Heart left ventricle (tissue), 16 donors: ENCODE measurements at regions not wholly inside any gene's neighbourhood (a gene's known extent, or its start where the extent isn't known, plus 50 kb on each side); places are given as distances from the start of the nearest gene placed in this dataset.

ENCODE experiments used
- ATAC-seq, 4 donors: fragments of 200-7000 bp; cut with Tn5 transposase; one replicate each; pipeline ENCODE4 v1.9.1; 2020 to 2022; ENCODE audit warnings: moderate library complexity in 4 of 4, mild to moderate bottlenecking in 3 of 4, moderate number of reproducible peaks in 1 of 4
- DNase-seq, 5 donors: peaks; one replicate each; pipeline ENCODE4 v3.0.0-alpha.2; 2020
- H3K27ac ChIP-seq, 12 donors: fragments of 200-600 bp; sonication (generic) in 4 of 12; one replicate each; pipeline versions ENCODE4 v1.5.0 to v1.8.0; 2016 to 2022; ENCODE audit warnings: mild to moderate bottlenecking in 2 of 12
- H3K27me3 ChIP-seq, 9 donors: fragments of 200-600 bp; sonication (generic) in 2 of 9; one replicate each; pipeline versions ENCODE4 v1.5.1 to v1.8.0; 2016 to 2022; ENCODE audit warnings: mild to moderate bottlenecking in 3 of 9
- H3K36me3 ChIP-seq, 9 donors: fragments of 200-600 bp; sonication (generic) in 2 of 9; one replicate each; pipeline versions ENCODE4 v1.5.0 to v1.8.0; 2018 to 2022; ENCODE audit warnings: mild to moderate bottlenecking in 2 of 9
- H3K4me1 ChIP-seq, 12 donors: fragments of 200-600 bp; sonication (generic) in 4 of 12; one replicate each; pipeline versions ENCODE4 v1.5.0 to v1.8.0; 2016 to 2022; ENCODE audit warnings: mild to moderate bottlenecking in 3 of 12
- H3K4me3 ChIP-seq, 12 donors: fragments of 200-600 bp; sonication (generic) in 4 of 12; one replicate each; pipeline versions ENCODE4 v1.5.0 to v1.8.0; 2017 to 2022; ENCODE audit warnings: mild to moderate bottlenecking in 9 of 12, moderate library complexity in 4 of 12
- H3K9me3 ChIP-seq, 12 donors: fragments of 200-600 bp; sonication (generic) in 4 of 12; one replicate each; pipeline versions ENCODE4 v1.5.0 to v1.8.0; 2016 to 2022; ENCODE audit warnings: mild to moderate bottlenecking in 1 of 12
- POLR2A ChIP-seq, 2 donors: fragments of 450-650 bp; IDR thresholded peaks; one replicate each; pipeline ENCODE4 v1.6.1; 2017; ENCODE audit warnings: antibody characterized with exemption in 2 of 2, mild to moderate bottlenecking in 2 of 2, moderate library complexity in 2 of 2
- WGBS, 4 donors: extraction: QIAGEN DNeasy Blood & Tissue Kit in 2 of 4; methylation state at CpG; one replicate each; pipeline versions ENCODE4 v1.1.5 to v1.1.7; 2013 to 2018; 5-methylcytosine and 5-hydroxymethylcytosine counted together
- intact Hi-C, 10 donors: fragments of 100-400 bp; cut with DNase I; formaldehyde crosslinking; loops; one replicate each; pipeline versions ENCODE4 v1.11.1 to v1.14.2; 2022
- TF ChIP-seq, protein P1 (sequence below), 12 donors: fragments of 200-600 bp; sonication (generic) in 4 of 12; IDR thresholded peaks; one replicate each; pipeline versions ENCODE4 v1.5.0 to v1.8.0; 2018 to 2022; ENCODE audit warnings: antibody characterized with exemption in 12 of 12, mild to moderate bottlenecking in 5 of 12
- donor health status: ischemic (EF 13 %, LVEDD 7.1; RV severe dilation, severe dysfunction).
- donor health status: healthy with polysubstance abuse.
- donor health status: DM: no; HTN: yes; CAD: no.
- donor health status: DM: no; HTN: no; CAD: no.
- donor health status: ischemic (EF 25% LVEDD 6.9; RV normal size, moderate dysfunction).
- donor health status: ischemic (EF 25% LVEDD 5.7; RV mildly dilated, moderate dysfunction).
- donor health status: healthy.
- donor health status: DM: yes; HTN: yes; CAD: no.
- donor health status: ischemic (EF 35%, LVEDD 5.7; RV mildly dilated, moderate dysfunction).
- donor health status: nonischemic (EF 11% LVEDD 7.7; RV severe dilation, severe dysfunction).
- donor health status: DM: yes; HTN: yes; CAD: no.
- donor health status: PGD.
- donor health status: ischemic (EF 29% LVEDD 5.4; RV normal size, mild dysfunction).
- donor health status: nonischemic (EF 23%, LVEDD 6.1; RV moderate dilation, normal function).

DNA sequence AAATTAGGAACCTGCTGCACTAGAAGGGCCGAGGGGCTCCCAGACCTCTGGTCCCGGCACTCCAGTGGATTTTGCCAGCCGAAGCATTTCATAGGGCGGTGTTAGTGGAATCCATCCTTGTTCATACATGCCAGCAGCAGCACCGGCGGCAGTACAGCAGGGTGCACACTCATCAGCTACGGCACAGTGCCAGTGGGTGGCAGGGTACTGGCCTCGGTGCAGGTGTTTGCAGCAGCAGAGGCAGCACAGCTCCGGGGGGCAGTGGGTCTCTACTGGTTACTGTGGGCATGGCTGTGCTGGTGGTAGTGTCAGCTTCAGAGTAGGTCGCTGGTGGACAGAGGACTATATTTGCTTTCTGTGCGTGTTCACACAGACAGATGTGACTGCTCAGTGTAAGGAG is 985.7 kb downstream of the CDH8 start:
- no peak overlapping the region for H3K27ac ChIP-seq
- peaks cover 0 to 5% (median 0%) of the 10 kb centered on the region in 12 donors for H3K9me3 ChIP-seq
- no peaks in the 10 kb centered on the region for H3K4me1 ChIP-seq
- H3K4me3 ChIP-seq: no peak overlapping the region
- intact Hi-C loops: no loop called here
- no peaks in the 10 kb centered on the region for H3K27me3 ChIP-seq
- 75 to 82% (median 78%) methylated on average over 10 to 11 of the region's 11 CpGs for WGBS, 4 donors
- TF ChIP-seq, protein P1, sequence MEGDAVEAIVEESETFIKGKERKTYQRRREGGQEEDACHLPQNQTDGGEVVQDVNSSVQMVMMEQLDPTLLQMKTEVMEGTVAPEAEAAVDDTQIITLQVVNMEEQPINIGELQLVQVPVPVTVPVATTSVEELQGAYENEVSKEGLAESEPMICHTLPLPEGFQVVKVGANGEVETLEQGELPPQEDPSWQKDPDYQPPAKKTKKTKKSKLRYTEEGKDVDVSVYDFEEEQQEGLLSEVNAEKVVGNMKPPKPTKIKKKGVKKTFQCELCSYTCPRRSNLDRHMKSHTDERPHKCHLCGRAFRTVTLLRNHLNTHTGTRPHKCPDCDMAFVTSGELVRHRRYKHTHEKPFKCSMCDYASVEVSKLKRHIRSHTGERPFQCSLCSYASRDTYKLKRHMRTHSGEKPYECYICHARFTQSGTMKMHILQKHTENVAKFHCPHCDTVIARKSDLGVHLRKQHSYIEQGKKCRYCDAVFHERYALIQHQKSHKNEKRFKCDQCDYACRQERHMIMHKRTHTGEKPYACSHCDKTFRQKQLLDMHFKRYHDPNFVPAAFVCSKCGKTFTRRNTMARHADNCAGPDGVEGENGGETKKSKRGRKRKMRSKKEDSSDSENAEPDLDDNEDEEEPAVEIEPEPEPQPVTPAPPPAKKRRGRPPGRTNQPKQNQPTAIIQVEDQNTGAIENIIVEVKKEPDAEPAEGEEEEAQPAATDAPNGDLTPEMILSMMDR (IDR thresholded peaks at IDR 0.05): no peak
- TF ChIP-seq POLR2A (IDR thresholded peaks at IDR 0.05): no peak
- DNase-seq: peak in 1 of 5 donors; percentile 50
- H3K36me3 ChIP-seq: no peaks in the 10 kb centered on the region
- ATAC-seq: no peak

DNA sequence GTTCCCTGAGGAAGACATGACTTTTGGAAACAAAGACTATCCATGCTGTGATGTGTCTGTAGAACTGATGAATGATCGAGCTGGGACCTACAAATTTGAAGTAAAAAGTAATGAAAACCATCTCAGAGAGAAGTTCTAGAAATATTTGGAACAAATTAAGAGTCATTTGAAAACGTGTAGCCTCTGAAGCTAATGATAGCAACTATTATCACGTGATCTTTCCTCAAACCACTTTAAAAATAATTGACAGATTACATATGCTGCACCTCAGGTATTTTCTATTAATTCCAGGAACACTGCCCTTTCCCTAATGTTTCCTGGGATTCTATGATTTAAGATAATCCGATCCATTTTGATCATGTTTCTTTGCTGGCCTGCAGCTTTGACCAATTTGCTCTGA is 990.3 kb downstream of the CDH8 start:
- H3K27ac ChIP-seq: no peak overlapping the region
- no peaks in the 10 kb centered on the region for H3K36me3 ChIP-seq
- intact Hi-C loops: no loop called here
- no peaks in the 10 kb centered on the region for H3K4me1 ChIP-seq
- no peaks in the 10 kb centered on the region for H3K9me3 ChIP-seq
- TF ChIP-seq, protein P1 (IDR thresholded peaks at IDR 0.05): no peak
- no peak for TF ChIP-seq POLR2A (IDR thresholded peaks at IDR 0.05)
- H3K27me3 ChIP-seq: no peaks in the 10 kb centered on the region
- DNase-seq: no peak
- 27 to 44% (median 34%) methylated on average over 4 of the region's 4 CpGs for WGBS, 4 donors
- H3K4me3 ChIP-seq: no peak overlapping the region
- ATAC-seq: no peak

DNA sequence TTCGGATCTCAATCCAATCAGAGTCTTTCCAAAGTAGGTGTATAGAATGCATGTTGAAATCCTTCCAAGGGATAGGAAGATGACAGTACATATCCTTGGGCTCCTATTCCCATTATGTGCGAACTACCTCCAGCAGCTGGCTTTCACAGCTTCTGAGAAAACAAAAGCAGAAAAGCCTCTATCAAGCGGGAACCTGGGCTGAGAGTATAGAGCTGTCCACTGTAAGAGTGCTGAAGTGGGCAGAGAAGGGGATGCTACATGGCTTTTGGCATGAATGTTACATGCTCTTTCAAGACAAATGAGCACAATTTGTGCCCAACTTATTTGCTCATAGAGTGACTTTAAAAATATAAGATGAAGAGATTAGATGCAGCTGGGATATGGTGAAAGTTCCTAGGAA is 993.5 kb downstream of the CDH8 start:
- ATAC-seq (no peak), DNase-seq (no peak)
- 37 to 44% (median 42%) methylated on average over 3 of the region's 3 CpGs for WGBS, 4 donors
- H3K4me3 ChIP-seq: no peak overlapping the region
- TF ChIP-seq, protein P1 (IDR thresholded peaks at IDR 0.05): no peak
- TF ChIP-seq POLR2A (IDR thresholded peaks at IDR 0.05): no peak
- intact Hi-C loops: no loop called here
- no peak overlapping the region for H3K27ac ChIP-seq
- no peaks in the 10 kb centered on the region for H3K27me3 ChIP-seq
- no peaks in the 10 kb centered on the region for H3K9me3 ChIP-seq
- no peaks in the 10 kb centered on the region for H3K36me3 ChIP-seq
- no peaks in the 10 kb centered on the region for H3K4me1 ChIP-seq

DNA sequence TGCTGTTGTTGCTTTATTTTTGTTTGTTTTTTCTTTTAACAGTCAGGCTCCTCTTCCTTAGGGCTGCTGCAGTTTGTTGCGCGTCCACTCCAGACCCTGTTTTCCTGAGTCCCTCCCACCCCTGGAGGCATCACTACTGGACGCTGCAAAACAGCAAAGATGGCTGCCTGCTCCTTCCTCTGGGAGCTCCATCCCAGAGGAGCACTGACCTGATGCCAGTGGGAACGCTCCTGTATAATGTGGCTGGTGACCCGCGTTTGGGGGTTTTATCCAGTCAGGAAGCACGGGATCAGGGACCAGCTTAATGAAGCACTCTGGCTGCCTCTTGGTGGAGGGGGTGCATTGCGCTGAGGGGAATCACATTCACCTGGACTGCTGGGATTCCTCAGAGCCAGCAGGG is 1005.6 kb downstream of the CDH8 start:
- H3K27me3 ChIP-seq: no peaks in the 10 kb centered on the region
- no peaks in the 10 kb centered on the region for H3K4me1 ChIP-seq
- TF ChIP-seq, protein P1 (IDR thresholded peaks at IDR 0.05): no peak
- TF ChIP-seq POLR2A (IDR thresholded peaks at IDR 0.05): no peak
- no peaks in the 10 kb centered on the region for H3K36me3 ChIP-seq
- H3K27ac ChIP-seq: no peak overlapping the region
- intact Hi-C loops: no loop called here
- no peak for DNase-seq
- 88 to 94% (median 91%) methylated on average over 8 of the region's 8 CpGs for WGBS, 4 donors
- H3K9me3 ChIP-seq: peaks cover 0 to 6% (median 0%) of the 10 kb centered on the region in 12 donors
- H3K4me3 ChIP-seq: no peak overlapping the region
- no peak for ATAC-seq
